GM19452 (cell line): ENCODE measurements at regions not wholly inside any gene's neighbourhood (a gene's known extent, or its start where the extent isn't known, plus 50 kb on each side); places are given as distances from the start of the nearest gene placed in this dataset.

ENCODE experiments used
- ATAC-seq: cut with Tn5 transposase; IDR thresholded peaks from one replicate; pipeline ENCODE4 v1.9.1; 2021; ENCODE audit not compliant: unreplicated experiment

GRCh38 chr5:54746777-54747398 is 229.3 kb downstream of the SNX18 start:
- ATAC-seq, result no peak

DNA sequence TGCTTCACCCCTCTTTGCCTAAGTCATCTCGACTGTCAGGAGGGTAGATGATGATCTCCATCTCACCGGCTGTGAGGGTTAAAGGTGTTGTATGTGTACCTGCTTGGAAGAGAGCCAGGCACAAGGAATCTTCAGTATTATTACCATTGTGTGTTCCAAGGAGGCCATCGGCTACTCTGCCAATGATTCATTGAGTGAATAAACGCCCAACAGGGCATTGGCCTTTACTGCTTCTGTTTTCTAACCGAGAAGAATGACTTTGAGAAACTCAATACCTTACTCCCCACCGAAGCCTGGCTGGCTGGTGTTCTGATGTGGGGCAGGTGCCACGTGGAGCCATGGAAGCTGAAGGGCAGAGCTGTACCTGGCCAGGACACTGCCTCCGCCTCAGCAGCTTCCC is 228.8 kb downstream of the SNX18 start:
- no peak for ATAC-seq

- no peak for ATAC-seq
Observed at GRCh38 chr5:54745599-54745998, 228.0 kb downstream of the SNX18 start.

DNA sequence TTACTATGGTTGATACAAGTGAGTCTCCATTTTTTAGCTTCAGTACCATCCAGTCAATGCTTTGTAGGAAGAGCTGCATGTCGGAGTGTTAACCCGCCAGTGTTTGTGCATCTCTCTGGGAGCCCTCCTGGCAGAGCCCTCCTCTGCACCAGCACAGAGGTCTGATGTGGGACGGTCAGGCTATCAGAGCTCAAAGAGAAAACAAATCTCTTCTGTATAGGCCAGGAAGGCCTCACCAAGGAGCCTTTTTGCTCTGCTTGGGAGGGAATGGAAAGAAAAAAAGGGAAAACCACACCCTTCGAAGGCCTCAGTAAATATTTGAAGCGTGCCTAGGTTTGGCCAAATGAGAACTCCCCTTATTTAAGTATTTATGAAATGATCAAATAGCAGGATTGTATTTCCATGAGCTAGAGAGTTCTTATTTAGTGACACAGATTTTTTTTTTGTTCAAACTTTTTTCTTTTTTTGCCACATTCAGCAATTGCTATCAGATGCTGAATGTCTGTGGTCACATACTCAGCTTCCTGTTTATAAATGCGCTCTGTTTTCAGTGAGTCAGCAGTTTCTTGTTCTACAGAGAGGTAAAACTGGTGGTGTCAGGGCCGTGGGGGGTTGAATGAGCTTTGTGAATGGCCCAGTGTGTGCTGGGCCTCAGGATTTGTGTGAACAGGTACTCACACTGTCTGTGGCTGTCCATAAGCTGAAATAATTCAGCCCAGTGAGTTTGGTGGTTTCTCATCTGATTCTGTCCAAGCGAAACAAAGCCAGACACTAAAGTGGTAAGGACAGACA is 226.6 kb downstream of the SNX18 start:
- no peak for ATAC-seq

DNA sequence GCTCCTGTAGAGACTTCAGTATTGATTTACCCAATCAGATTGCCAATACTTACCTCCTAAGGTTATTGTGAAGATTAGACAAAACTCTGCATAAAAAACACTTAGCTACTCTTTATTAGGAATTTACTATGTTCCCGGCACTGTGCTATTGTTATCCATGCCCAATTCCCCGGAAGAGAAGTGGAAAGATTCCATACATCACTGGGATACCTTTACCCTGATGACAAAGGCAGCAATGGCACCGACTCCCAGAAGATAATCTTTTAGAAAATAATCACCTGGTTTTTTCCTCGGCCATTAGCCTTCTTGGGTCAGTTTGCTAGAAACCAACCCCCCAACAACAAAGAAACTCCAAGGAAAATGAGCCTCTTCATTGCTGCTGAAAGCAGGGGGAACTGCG is 226.0 kb downstream of the SNX18 start:
- no peak for ATAC-seq

GRCh38 chr5:54742417-54742891 is 224.9 kb downstream of the SNX18 start:
- ATAC-seq, result no peak

DNA sequence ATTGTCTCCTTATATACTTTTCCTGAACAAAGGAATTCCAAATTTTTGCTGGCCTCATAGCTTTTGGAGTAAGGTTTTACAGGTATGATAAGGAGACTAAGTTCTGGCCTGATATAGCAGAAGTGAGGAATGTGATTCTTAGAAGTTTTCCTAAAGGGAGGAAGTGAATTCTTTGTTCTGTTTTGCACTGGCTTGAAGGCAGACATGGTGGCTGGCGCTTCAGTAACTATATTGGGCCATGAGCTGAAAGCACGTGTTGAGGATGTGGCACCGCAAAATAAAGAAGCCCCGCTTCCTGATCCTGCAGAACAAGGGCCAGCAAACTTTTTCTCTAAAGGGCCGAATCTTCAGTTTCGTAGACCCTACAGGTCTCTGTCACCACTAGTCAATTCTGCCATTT is 224.2 kb downstream of the SNX18 start:
- no peak for ATAC-seq

GRCh38 chr5:54740141-54740540 is 222.6 kb downstream of the SNX18 start:
- ATAC-seq, result no peak

GRCh38 chr5:54739371-54739770 is 221.8 kb downstream of the SNX18 start:
- no peak for ATAC-seq

- ATAC-seq, result no peak
Observed at GRCh38 chr5:54738973-54739367, 221.4 kb downstream of the SNX18 start.

DNA sequence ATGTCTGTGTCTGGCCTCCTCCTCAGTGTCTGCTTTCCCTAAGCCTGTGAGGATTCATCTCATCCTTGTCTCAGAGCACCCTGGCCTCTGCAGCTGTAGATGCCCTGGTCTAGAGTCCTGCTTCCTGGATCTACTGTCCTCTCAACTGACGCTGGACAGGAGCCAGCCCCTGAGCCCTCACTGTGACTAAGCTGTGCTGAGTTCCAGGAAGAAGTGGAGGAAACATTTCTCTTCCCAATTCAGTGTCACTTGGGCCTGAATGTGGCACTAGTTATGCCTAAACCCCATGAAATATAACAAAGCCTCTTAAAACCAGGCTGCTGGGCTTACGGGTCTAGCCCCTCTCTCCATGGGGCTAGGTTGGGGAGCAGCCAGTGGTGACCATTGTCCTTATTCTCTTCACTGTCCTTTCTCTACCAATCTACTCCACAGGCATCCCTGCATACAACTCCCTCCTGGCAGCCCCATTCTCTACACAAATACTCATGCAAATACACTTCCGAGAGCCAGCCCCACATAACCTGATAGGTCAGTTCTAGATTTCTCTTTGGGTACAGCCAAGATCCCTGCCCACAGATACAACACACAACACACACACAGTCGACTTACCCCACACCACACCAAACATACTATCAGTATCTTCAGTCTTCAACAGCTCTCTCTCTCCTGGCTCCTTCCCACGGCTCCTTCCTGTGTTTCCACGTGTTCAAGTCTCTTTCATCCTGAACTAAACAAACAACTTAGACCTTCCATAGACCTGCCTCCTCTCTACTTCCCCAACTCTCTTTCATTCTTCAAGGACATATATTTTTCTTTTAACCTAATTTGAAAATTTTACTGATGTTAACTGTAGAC is 220.8 kb downstream of the SNX18 start:
- ATAC-seq, result no peak

DNA sequence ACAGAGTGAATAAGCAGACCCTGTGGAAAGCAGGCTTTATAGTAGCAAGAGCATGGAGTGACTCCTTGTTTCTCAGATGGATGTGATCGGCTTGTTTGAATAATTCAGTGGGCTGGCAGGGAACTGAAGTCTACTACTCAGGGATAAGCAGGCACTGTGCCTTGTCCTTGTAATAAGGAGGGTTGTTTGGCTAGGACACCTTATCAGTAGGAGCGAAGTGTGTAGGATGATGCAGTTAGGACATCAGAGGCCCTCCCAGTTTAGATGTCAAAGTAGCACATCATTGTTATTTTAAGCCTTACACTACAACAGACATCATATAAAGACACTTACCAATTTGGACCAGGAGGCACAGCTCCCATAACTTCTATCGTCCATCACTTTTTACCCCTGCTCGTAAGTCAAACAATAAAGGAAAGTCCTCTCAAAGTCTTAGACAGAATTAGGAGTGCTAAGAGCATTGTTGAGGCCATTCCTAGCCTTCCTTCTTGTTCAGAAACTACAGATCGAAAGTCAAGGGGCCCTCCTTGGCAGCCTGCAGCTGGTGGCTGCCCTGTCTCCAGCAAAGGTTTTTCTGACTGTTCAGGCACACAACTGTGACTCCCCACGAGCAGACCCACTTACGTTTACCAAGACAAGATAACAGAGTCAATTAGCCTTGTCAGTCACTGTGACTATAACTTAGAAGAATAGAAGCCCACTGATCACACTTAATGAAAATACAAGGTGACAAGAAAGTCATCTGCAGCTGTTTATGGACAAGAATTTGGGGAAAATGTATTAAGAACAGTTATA is 218.6 kb downstream of the SNX18 start:
- no peak for ATAC-seq

- no peak for ATAC-seq
Observed at GRCh38 chr5:54733101-54733500, 215.5 kb downstream of the SNX18 start.

GRCh38 chr5:54732108-54732507 is 214.5 kb downstream of the SNX18 start:
- no peak for ATAC-seq

- no peak for ATAC-seq
Observed at GRCh38 chr5:54728588-54728915, 211.0 kb downstream of the SNX18 start.

- no peak for ATAC-seq
Observed at GRCh38 chr5:54727874-54728587, 210.5 kb downstream of the SNX18 start.

GRCh38 chr5:54725391-54726280 is 208.1 kb downstream of the SNX18 start:
- no peak for ATAC-seq

DNA sequence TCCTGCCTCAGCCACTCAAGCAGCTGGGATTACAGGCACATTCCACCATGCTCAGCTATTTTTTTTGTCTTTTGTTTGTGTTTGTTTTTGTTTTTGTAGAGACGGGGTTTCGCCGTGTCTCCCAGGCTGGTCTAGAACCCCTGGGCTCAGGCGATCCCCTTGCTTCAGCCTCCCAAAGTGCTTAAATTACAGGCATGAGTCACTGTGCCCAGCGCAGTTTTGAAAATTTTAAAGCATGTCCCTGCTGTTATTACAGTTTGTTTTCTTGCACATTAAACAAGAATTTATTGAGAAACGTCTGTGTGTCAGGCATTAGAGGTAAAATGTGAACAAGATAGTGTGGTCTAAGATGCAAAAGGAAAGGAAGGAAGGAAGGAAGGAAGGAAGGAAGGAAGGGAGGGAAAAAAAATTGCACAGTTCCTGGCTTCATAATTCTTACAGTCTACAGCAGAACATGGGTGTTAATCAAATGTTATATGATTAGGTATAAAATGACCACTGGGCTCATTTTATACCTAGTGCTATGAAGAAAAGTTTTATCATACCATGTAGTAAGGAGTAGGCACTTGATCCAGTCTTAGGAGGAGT is 205.4 kb downstream of the SNX18 start:
- ATAC-seq, result no peak
